B cell (primary cell): ENCODE measurements at regions not wholly inside any gene's neighbourhood (a gene's known extent, or its start where the extent isn't known, plus 50 kb on each side); places are given as distances from the start of the nearest gene placed in this dataset.

ENCODE experiments used
- ATAC-seq: fragments of 200-7000 bp; cut with Tn5 transposase; one replicate; pipeline ENCODE4 v1.10.0; 2021; ENCODE audit warnings: low read depth, mild to moderate bottlenecking, moderate number of reproducible peaks, moderate library complexity
- CTCF ChIA-PET: fragments of 350-600 bp; sonication (Branson Sonifier 250); formaldehyde crosslinking; loops from one replicate; lab custom pipeline; 2021; ENCODE audit warnings: antibody characterized with exemption, inconsistent platforms; lab: Charles Lee
- POLR2A ChIA-PET: fragments of 350-600 bp; sonication (Branson Sonifier 250); formaldehyde crosslinking; loops from one replicate; lab custom pipeline; 2021; ENCODE audit warnings: antibody characterized with exemption; lab: Charles Lee
- DNase-seq: peaks from one replicate; pipeline ENCODE4 v3.0.0; 2013
- H2AFZ ChIP-seq: 2 replicates; pipeline ENCODE4 v1.6.1; 2012; ENCODE audit warnings: mild to moderate bottlenecking, low read depth, low read length; ENCODE audit not compliant: insufficient read depth, poor library complexity, severe bottlenecking
- H3K27ac ChIP-seq, 2 donors: 1 replicate in 1 of 2; 2 replicates in 1 of 2; pipeline ENCODE4 v1.5.1; 2012 to 2013; ENCODE audit warnings: low read length in 2 of 2, mild to moderate bottlenecking in 2 of 2, moderate library complexity in 1 of 2
- H3K27me3 ChIP-seq, 4 experiments: fragments of 200-600 bp in 1 of 4; sonication (generic) in 1 of 4; replicated peaks in 1 of 4; 1 replicate in 2 of 4; 2 replicates in 2 of 4; pipeline versions ENCODE4 v1.6.1 to v1.7.0; 2013 to 2016; ENCODE audit warnings: low read length in 3 of 4, mild to moderate bottlenecking in 2 of 4, mixed read lengths in 1 of 4, moderate library complexity in 1 of 4; ENCODE audit not compliant: insufficient read depth in 4 of 4, control insufficient read depth in 3 of 4; ENCODE audit errors: control extremely low read depth in 1 of 4
- H3K36me3 ChIP-seq, 2 experiments: replicated peaks in 1 of 2; 1 replicate in 1 of 2; 2 replicates in 1 of 2; pipeline versions ENCODE4 v1.6.1 to v1.7.1; 2013; ENCODE audit warnings: low read length in 1 of 2; ENCODE audit not compliant: insufficient read depth in 2 of 2, control insufficient read depth in 1 of 2; ENCODE audit errors: control extremely low read depth in 1 of 2, extremely low read depth in 1 of 2
- H3K4me1 ChIP-seq, 2 donors: fragments of 200-600 bp in 1 of 2; sonication (generic) in 1 of 2; 1 replicate in 1 of 2; 2 replicates in 1 of 2; pipeline versions ENCODE4 v1.5.1 to v1.6.1; 2013 to 2017; ENCODE audit warnings: low read length in 2 of 2; ENCODE audit not compliant: control insufficient read depth in 2 of 2, insufficient read depth in 2 of 2
- H3K4me2 ChIP-seq: replicated peaks from 2 replicates; pipeline ENCODE3; 2012; ENCODE audit warnings: mild to moderate bottlenecking, low read depth, low read length; ENCODE audit not compliant: poor library complexity, severe bottlenecking
- H3K4me3 ChIP-seq, 5 experiments: fragments of 200-600 bp in 1 of 5; sonication (generic) in 1 of 5; 1 replicate in 3 of 5; 2 replicates in 2 of 5; pipeline versions ENCODE4 v1.5.1 to v1.7.0; 2011 to 2016; ENCODE audit warnings: low read length in 4 of 5, mild to moderate bottlenecking in 4 of 5, low read depth in 2 of 5, control low read depth in 1 of 5, moderate library complexity in 1 of 5; ENCODE audit not compliant: insufficient read depth in 1 of 5; ENCODE audit errors: control extremely low read depth in 1 of 5, extremely low read depth in 1 of 5
- H3K79me2 ChIP-seq: fragments of 200-600 bp; sonication (generic); one replicate; pipeline ENCODE4 v1.6.0; 2016; ENCODE audit warnings: low read length; ENCODE audit not compliant: control insufficient read depth, insufficient read depth
- H3K9ac ChIP-seq: fragments of 200-600 bp; sonication (generic); 2 replicates; pipeline ENCODE4 v1.6.1; 2017; ENCODE audit warnings: mild to moderate bottlenecking, low read length, moderate library complexity
- H3K9me3 ChIP-seq, 3 donors: one replicate each; pipeline versions ENCODE4 v1.6.1 to v1.7.1; 2013; ENCODE audit warnings: low read length in 2 of 3; ENCODE audit not compliant: control insufficient read depth in 2 of 3, insufficient read depth in 1 of 3; ENCODE audit errors: control extremely low read depth in 1 of 3
- H4K20me1 ChIP-seq: 2 replicates; pipeline ENCODE4 v1.6.0; 2012; ENCODE audit warnings: mild to moderate bottlenecking, low read length; ENCODE audit not compliant: insufficient read depth, control insufficient read depth, poor library complexity, severe bottlenecking
- H3K27ac Mint-ChIP-seq: one replicate; pipeline ENCODE4 v1.8.0; 2021; ENCODE audit warnings: mixed read lengths
- H3K27me3 Mint-ChIP-seq: one replicate; pipeline ENCODE4 v1.8.0; 2021; ENCODE audit warnings: mixed read lengths
- H3K4me1 Mint-ChIP-seq: one replicate; pipeline ENCODE4 v1.8.0; 2021; ENCODE audit warnings: mixed read lengths
- H3K4me3 Mint-ChIP-seq: one replicate; pipeline ENCODE4 v1.8.0; 2021; ENCODE audit warnings: mixed read lengths
- H3K9me3 Mint-ChIP-seq: one replicate; pipeline ENCODE4 v1.8.0; 2022; ENCODE audit warnings: mixed read lengths; ENCODE audit not compliant: insufficient read depth
- CTCF ChIP-seq: fragments of 200-600 bp; IDR thresholded peaks from one replicate; pipeline ENCODE4 v1.8.0; 2022; ENCODE audit warnings: antibody characterized with exemption, mild to moderate bottlenecking
- EZH2 ChIP-seq: IDR thresholded peaks from 2 replicates; pipeline ENCODE4 v1.6.1; 2012; ENCODE audit warnings: borderline replicate concordance, low read depth, mild to moderate bottlenecking, moderate library complexity, low read length; ENCODE audit not compliant: insufficient read depth, poor library complexity, severe bottlenecking
- WGBS: methylation state at CpG from one replicate; pipeline ENCODE4 v1.1.5; 2013; ENCODE audit warnings: missing lambda C conversion rate; ENCODE audit not compliant: insufficient coverage; 5-methylcytosine and 5-hydroxymethylcytosine counted together
- intact Hi-C: fragments of 100-400 bp; cut with micrococcal nuclease; formaldehyde crosslinking; loops from one replicate; pipeline ENCODE4 v1.10.0; 2022

- intact Hi-C loops, result no loop called here
- no peak for DNase-seq
- H4K20me1 ChIP-seq, result no peaks in the 10 kb centered on the region
- no peak overlapping the region for H3K4me3 ChIP-seq
- H3K79me2 ChIP-seq, result no peaks in the 10 kb centered on the region
- H3K9ac ChIP-seq, result no peak overlapping the region
- TF ChIP-seq CTCF, result no peak
- TF ChIP-seq EZH2, result no peak
- Mint-ChIP-seq H3K27ac (no peak overlapping the region), H3K4me1 (no peaks in the 10 kb centered on the region), H3K27me3 (peaks cover 2% of the 10 kb centered on the region), H3K9me3 (no peaks in the 10 kb centered on the region), H3K4me3 (no peak overlapping the region)
- WGBS, result 86% methylated on average over 3 of the region's 4 CpGs
- no peak overlapping the region for H3K4me2 ChIP-seq
- no peaks in the 10 kb centered on the region for H3K4me1 ChIP-seq
- H3K27ac ChIP-seq, result no peak overlapping the region
- CTCF ChIA-PET, result no interaction called here
- ATAC-seq, result no peak
- H3K27me3 ChIP-seq, result no peaks in the 10 kb centered on the region
- H2AFZ ChIP-seq, result no peak overlapping the region
- H3K36me3 ChIP-seq, result no peaks in the 10 kb centered on the region
- POLR2A ChIA-PET, result no interaction called here
- H3K9me3 ChIP-seq, result no peaks in the 10 kb centered on the region
Observed at GRCh38 chr11:15783619-15784018, 572.7 kb downstream of the SOX6 start.

DNA sequence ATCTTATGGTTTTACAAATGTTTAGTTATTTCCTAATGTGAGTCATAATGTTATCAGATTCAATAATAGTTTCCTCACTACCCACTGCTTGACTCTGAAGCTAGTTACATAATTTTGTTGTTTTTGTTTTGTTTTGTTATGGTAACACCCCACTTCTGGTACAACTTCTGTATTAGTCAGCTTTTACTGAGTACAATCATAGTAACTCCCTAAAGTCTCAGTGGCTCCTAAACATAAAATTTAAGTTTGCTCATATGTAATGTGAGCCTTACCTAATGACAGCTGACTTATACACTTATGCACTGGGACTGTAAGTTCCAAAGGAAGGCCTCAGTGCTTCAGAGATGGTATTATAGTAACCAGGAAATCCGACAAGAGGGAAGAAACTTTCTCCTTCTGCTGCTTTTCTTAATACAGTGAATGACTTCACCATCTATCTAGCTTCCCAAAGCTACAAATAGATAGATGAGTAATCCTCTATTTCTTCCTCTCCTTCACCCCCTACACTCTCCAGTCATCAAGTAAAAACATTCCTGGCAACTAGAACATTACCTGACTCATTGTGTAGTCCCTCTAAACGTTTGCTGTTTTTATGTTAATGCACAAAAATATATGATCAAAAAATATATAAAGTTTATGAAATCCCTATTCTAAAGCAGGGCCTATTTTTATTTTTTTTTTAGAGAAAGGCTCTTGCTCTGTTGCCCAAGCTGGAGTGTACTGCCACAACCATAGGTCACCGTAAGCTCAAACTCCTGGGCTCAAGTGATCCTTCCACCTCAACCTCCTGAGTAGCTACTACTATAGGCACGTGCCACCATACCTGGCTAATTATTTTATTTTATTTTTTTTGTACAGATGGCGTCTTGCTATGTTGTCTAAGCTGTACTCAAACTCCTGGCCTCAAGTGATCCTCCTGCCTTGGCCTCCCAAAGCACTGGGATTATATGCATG, 563.0 kb downstream of the SOX6 start:
- Histone ChIP-seq H3K27me3 (no peaks in the 10 kb centered on the region), H2AFZ (no peak overlapping the region), H3K9me3 (peaks cover 0 to 1% (median 0%) of the 10 kb centered on the region in 3 donors), H3K9ac (no peak overlapping the region), H3K79me2 (no peaks in the 10 kb centered on the region), H4K20me1 (no peaks in the 10 kb centered on the region), H3K4me2 (no peak overlapping the region), H3K36me3 (no peaks in the 10 kb centered on the region), H3K27ac (no peak overlapping the region), H3K4me1 (no peaks in the 10 kb centered on the region), H3K4me3 (no peak overlapping the region)
- Mint-ChIP-seq H3K9me3 (no peaks in the 10 kb centered on the region), H3K27me3 (no peaks in the 10 kb centered on the region), H3K4me3 (no peak overlapping the region), H3K27ac (no peak overlapping the region), H3K4me1 (no peaks in the 10 kb centered on the region)
- no peak for DNase-seq
- no peak for ATAC-seq
- ChIA-PET POLR2A (no interaction called here), CTCF (no interaction called here)
- TF ChIP-seq EZH2 (no peak), CTCF (no peak)
- no CpG with 5 or more reads among the region's 5 CpGs for WGBS
- intact Hi-C loops, result no loop called here
